Esophagus squamous epithelium (tissue), 4 donors: ENCODE measurements at regions not wholly inside any gene's neighbourhood (a gene's known extent, or its start where the extent isn't known, plus 50 kb on each side); places are given as distances from the start of the nearest gene placed in this dataset.

Experiments used
- CTCF ChIP-seq, 6 experiments: fragments of 450-650 bp in 4 of 6; fragments of 200-600 bp in 2 of 6; sonication (generic) in 2 of 6; IDR thresholded peaks; one replicate each; pipeline ENCODE4 v1.5.1; 2016 to 2019; ENCODE audit warnings: antibody characterized with exemption in 6 of 6, mild to moderate bottlenecking in 4 of 6, moderate library complexity in 4 of 6
- POLR2A ChIP-seq, 4 donors: fragments of 450-650 bp; IDR thresholded peaks; one replicate each; pipeline ENCODE4 v1.6.1; 2017; ENCODE audit warnings: antibody characterized with exemption in 4 of 4, mild to moderate bottlenecking in 4 of 4, moderate library complexity in 3 of 4

- TF ChIP-seq CTCF (IDR thresholded peaks at IDR 0.05) (no peak), POLR2A (IDR thresholded peaks at IDR 0.05) (no peak)
Measured at GRCh38 chr1:191890433-191891088, 267.7 kb upstream of the RGS18 start.
